NOMO-1 treated with DMSO at 0.1 percent for 48 hours (cell line): ENCODE measurements at regions not wholly inside any gene's neighbourhood (a gene's known extent, or its start where the extent isn't known, plus 50 kb on each side); places are given as distances from the start of the nearest gene placed in this dataset.
"Not testable (repeated sequence)": the region's sequence is repeated elsewhere in the genome, so short reads cannot be mapped to it uniquely, and the experiment has no call there.

Experiments
- DNase-seq: peaks from one replicate; lab custom pipeline; 2025; ENCODE audit not compliant: unreplicated experiment; lab: John Stamatoyannopoulos, UW

DNA sequence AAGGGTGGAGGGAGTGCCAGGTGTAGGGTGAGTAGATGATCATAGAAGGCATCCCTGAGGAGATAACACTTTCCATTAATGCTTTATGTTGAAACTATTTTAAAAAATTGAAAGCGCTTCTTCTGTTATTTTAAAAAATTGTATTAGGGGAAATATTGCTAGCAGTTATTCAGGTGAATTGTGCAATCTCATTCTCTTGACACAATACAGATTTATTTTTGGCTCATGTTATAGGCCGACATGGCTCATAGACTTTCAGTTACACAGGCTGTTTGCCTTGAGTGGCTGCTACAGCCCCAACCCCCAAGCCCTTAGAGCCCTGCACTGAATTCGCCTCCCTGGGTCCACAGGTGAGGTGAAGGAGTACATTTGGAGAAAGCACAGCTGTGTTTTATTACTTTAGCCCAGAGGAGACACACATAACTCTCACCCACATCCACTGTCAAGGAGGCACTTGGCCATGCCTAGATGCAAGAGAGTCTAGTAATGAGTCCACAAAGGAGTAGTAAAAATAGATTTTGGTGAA, 228.2 kb downstream of the RFPL4B start:
- no peak for DNase-seq

- DNase-seq, result no peak
Observed at GRCh38 chr6:112576423-112576822, 229.3 kb downstream of the RFPL4B start.

DNA sequence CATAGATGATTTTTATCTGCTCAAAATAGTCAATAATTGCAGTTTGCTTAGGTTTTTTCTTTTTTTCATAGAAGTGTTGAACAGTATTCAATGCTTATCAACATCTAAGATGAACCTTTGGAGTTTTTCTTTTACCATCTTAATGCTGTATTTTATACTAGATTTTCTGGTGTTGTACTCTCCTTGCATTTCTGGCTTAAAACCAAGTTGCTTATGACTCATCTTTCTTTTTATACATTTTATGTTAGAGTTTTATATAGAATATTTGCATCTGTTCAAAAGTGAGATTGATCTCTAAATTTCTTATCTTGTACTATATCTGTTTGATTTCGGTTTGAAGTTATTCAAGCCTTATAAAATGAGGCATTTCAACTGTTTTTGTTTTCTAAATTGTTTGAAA, 232.5 kb downstream of the RFPL4B start:
- DNase-seq, result no peak

DNA sequence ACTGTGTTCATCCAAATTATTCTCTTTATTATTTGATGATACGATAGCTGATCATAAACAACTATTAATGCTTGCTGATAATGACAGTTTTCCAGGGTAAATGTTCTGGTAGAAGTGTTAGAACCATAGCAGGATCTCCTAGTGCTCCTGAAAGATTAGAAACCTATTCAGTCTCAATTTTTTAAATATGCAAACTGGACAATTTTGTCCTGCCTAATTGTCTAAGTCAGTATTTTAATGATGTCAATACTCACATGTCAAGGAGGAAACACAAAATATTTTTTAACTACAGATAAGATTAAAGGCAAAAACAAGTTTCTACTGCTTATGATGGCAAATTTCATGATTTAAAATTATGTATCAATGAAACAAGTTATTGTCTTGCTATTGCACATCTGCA, 233.9 kb downstream of the RFPL4B start:
- no peak for DNase-seq

DNA sequence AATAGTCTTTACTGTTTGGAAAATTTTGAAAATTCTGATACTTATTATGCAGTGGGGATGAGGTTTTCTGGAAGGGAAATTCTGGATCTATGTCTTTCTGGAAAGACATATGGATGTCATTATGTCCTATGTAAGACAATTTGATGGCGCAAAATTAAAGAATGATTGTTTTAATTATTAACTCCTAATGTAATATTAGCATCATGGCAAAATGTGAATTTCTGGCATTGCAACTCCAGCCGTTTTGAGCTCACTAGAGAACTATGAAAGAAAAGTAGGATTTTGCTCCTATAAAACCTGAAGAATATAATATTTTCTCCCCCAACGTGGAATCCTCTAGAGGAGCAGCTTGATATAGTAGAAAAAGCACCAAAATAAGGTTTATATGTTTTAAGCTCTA, 243.2 kb downstream of the RFPL4B start:
- no peak for DNase-seq

- DNase-seq, result no peak
Observed at GRCh38 chr6:112591329-112591728, 244.2 kb downstream of the RFPL4B start.

- DNase-seq, result no peak
Observed at GRCh38 chr6:112592159-112592558, 245.0 kb downstream of the RFPL4B start.

- DNase-seq, result no peak
Observed at GRCh38 chr6:112594886-112595594, 247.9 kb downstream of the RFPL4B start.

- no peak for DNase-seq
Observed at GRCh38 chr6:112595841-112596240, 248.7 kb downstream of the RFPL4B start.

DNA sequence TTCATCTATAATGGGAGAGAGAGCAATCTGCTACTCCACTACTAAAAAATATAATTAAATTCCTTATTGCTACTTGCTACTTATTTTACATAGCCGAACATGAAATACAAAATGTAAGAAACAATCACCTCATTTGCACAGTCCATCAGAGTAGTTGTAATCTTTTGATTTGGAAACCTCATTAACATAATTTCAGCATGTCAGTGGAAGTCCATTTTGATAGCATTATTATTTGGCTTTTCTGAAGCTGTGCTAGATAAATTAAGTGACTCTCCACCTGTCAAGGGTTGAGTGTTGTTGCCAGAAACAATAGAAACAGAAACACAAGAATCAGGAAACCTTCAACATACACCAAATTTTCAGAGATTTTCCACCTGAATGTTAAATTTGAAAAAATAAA, 250.0 kb downstream of the RFPL4B start:
- DNase-seq, result no peak

- DNase-seq, result no peak
Observed at GRCh38 chr6:112600168-112600567, 253.0 kb downstream of the RFPL4B start.

GRCh38 chr6:112603726-112604125, 256.6 kb downstream of the RFPL4B start:
- DNase-seq, result no peak

DNA sequence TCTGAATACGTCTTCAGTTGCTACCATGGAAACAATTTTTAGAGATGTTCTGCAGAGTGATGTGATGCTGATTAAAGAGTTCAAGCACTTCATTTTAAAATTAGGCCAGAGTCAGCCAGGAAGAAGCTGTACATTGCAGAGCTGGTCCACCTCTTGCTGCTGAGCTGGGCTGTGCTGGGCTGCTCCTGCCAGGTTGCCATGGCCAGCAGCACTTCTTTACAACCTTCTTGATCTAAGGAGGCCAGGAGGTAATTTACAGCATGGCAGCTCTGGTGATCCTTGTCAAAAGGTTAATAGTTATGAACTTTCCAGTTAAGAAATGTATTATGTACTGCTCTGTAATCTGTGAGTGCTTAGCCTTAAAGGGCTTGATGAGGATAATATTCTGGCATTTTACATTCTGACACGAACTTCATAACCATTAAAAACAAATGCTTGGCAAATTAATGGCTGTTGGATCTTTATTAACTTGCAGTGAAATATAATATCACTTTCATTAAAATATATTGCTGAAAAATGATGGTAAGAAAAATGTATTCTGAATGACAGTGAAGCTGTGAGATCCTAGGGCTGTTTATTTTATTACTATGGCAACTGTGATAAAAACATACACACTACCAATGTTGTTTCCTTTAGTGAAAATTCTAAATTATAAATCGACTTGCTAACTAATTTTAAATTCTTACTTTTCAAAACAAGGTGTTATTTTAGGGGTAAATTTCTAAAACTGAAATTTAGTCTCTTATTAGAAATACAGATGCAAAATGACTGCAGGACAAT, 259.7 kb downstream of the RFPL4B start:
- DNase-seq, result no peak

GRCh38 chr6:112608925-112609324, 261.8 kb downstream of the RFPL4B start:
- DNase-seq, result not testable (repeated sequence)

DNA sequence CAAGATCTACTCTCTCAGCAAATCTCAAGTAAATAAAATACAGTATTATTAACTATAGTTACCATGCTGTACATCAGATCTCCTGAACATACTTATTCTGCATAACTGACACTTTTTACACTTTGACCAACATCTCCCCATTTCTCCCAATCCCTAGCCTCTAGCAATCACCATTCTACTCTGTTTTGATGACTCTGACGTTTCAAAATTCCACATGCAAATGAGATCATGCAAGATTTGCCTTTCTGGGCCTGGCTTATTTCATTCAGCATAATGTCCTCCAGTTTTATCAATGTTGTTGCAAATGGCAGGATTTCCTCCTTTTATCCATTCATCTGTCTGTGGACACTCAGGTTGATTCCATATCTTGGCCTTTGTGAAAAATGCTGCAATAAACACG, 266.3 kb downstream of the RFPL4B start:
- DNase-seq, result no peak

GRCh38 chr6:112618849-112619248, 271.7 kb downstream of the RFPL4B start:
- DNase-seq, result no peak

GRCh38 chr6:112620812-112621569, 273.9 kb downstream of the RFPL4B start:
- DNase-seq, result no peak

DNA sequence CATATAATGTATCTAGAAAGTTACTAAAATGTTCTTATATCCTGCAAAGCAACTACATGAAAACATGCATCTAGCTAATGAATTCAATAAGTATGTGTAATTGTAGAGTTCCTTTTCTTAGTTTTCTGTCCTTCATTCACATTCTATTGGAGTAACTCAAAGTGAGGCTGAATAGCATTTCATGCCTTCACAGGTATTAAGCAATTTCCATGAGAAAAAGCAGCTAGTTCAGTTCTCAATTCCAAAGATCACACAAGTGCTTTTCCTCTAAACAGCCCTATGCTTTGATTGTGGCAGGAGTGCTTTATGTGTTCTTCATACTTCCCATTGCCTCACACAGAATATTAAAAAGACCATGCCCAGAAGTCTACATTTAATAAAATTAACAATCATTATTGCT, 274.9 kb downstream of the RFPL4B start:
- DNase-seq, result no peak

GRCh38 chr6:112626468-112627082, 279.4 kb downstream of the RFPL4B start:
- DNase-seq, result no peak

DNA sequence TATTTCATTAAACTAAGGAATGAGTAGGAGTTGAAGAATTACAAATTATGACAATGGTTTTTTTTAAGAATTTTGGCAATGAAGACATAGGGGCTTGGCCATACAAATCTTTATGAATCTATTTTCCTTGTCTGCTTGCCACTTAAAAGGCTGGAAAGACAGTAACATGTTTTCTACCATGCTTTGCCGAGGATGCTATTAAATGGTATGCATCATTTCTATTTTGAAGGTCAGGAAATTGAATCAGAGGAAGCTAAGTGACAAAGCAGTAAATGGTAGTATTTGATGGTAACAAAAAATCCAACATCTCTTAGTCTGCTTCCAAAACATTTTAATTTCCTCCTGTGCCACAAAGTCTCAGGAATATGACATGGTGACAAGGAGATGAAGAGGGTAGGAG, 287.2 kb downstream of the RFPL4B start:
- no peak for DNase-seq

DNA sequence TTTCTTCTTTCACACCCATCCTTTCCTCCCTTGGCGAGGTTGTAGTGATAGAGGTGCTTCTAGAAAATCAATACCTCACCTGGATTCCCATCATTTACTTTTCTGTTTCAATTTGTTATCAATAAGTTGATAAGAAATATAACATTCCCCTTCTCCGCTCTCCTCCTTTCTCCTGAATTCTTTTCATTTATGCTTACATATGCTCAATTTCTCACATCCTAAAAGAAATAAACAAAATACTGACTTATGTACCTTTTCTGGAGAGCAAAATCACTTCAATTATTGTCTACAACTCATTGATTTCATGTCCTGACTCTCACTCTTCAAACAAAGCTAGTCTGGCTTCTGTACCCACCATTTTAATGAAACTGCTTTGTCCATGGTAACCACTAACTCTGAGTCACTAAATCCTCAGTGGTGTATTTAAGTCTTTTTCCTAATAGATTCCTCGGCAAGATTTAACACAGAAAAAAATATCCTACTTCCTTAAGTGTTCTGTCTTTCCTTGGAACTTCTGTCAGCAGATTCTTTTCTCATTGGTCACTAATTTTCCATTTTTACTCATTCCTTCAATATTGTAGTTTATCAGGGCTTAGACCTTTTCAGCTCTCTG, 289.6 kb downstream of the RFPL4B start:
- no peak for DNase-seq
